ENCODE measurements at regions not wholly inside any gene's neighbourhood (a gene's known extent, or its start where the extent isn't known, plus 50 kb on each side); places are given as distances from the start of the nearest gene placed in this dataset.
"Not testable (repeated sequence)": the region's sequence is repeated elsewhere in the genome, so short reads cannot be mapped to it uniquely, and the experiment has no call there.

- not testable (repeated sequence) for H3K4me3 Mint-ChIP-seq, H3K9me3 Mint-ChIP-seq, H3K27ac Mint-ChIP-seq, H3K27me3 Mint-ChIP-seq, H3K36me3 Mint-ChIP-seq, ATAC-seq
- H3K4me1 Mint-ChIP-seq, result peaks cover 34% of the 10 kb centered on the region
Measured at GRCh38 chrY:7280151-7280740, 368.7 kb upstream of the AMELY start.

- peak overlapping the region; percentile 91 for H3K4me3 Mint-ChIP-seq
- H3K9me3 Mint-ChIP-seq, result no peaks in the 10 kb centered on the region
- H3K4me1 Mint-ChIP-seq, result peaks cover 25% of the 10 kb centered on the region
- no peak for ATAC-seq
- peak overlapping the region; percentile 75 for H3K27ac Mint-ChIP-seq
- H3K36me3 Mint-ChIP-seq, result no peaks in the 10 kb centered on the region
- no peaks in the 10 kb centered on the region for H3K27me3 Mint-ChIP-seq
Measured at GRCh38 chrY:7275751-7276150, 364.2 kb upstream of the AMELY start.

- ATAC-seq, result no peak
- no peaks in the 10 kb centered on the region for H3K9me3 Mint-ChIP-seq
- peak overlapping the region; percentile 91 for H3K4me3 Mint-ChIP-seq
- peaks cover 23% of the 10 kb centered on the region for H3K4me1 Mint-ChIP-seq
- H3K27ac Mint-ChIP-seq, result peak overlapping the region; percentile 75
- no peaks in the 10 kb centered on the region for H3K27me3 Mint-ChIP-seq
- H3K36me3 Mint-ChIP-seq, result no peaks in the 10 kb centered on the region
Measured at GRCh38 chrY:7275014-7275413, 363.5 kb upstream of the AMELY start.

- Mint-ChIP-seq H3K4me1 (peaks cover 18% of the 10 kb centered on the region), H3K4me3 (peak overlapping the region; percentile 91), H3K27me3 (no peaks in the 10 kb centered on the region), H3K9me3 (no peaks in the 10 kb centered on the region), H3K36me3 (no peaks in the 10 kb centered on the region), H3K27ac (peak overlapping the region; percentile 75)
- peak; percentile 37 for ATAC-seq
Measured at GRCh38 chrY:7274369-7274913, 362.9 kb upstream of the AMELY start.

- H3K27me3 Mint-ChIP-seq, result no peaks in the 10 kb centered on the region
- H3K4me1 Mint-ChIP-seq, result peaks cover 15% of the 10 kb centered on the region
- peak overlapping the region; percentile 93 for H3K4me3 Mint-ChIP-seq
- H3K27ac Mint-ChIP-seq, result peak overlapping the region; percentile 91
- no peaks in the 10 kb centered on the region for H3K9me3 Mint-ChIP-seq
- no peaks in the 10 kb centered on the region for H3K36me3 Mint-ChIP-seq
- peak; percentile 93 for ATAC-seq
Measured at GRCh38 chrY:7273587-7274203, 362.1 kb upstream of the AMELY start.

GRCh38 chrY:7272556-7273195 is 361.1 kb upstream of the AMELY start:
- peak; percentile 49 for ATAC-seq
- peak overlapping the region; percentile 91 for H3K27ac Mint-ChIP-seq
- no peaks in the 10 kb centered on the region for H3K27me3 Mint-ChIP-seq
- no peaks in the 10 kb centered on the region for H3K36me3 Mint-ChIP-seq
- H3K4me3 Mint-ChIP-seq, result peak overlapping the region; percentile 93
- peaks cover 15% of the 10 kb centered on the region for H3K4me1 Mint-ChIP-seq
- H3K9me3 Mint-ChIP-seq, result no peaks in the 10 kb centered on the region

GRCh38 chrY:7263773-7264172 is 352.2 kb upstream of the AMELY start:
- Mint-ChIP-seq H3K4me1 (no peaks in the 10 kb centered on the region), H3K4me3 (no peak overlapping the region), H3K27ac (no peak overlapping the region), H3K27me3 (no peaks in the 10 kb centered on the region), H3K9me3 (no peaks in the 10 kb centered on the region), H3K36me3 (no peaks in the 10 kb centered on the region)
- no peak for ATAC-seq

GRCh38 chrY:7262531-7262930 is 351.0 kb upstream of the AMELY start:
- Mint-ChIP-seq H3K4me1 (no peaks in the 10 kb centered on the region), H3K27ac (no peak overlapping the region), H3K9me3 (peaks cover 3% of the 10 kb centered on the region), H3K4me3 (no peak overlapping the region), H3K36me3 (no peaks in the 10 kb centered on the region), H3K27me3 (no peaks in the 10 kb centered on the region)
- ATAC-seq, result no peak

- no peak overlapping the region for H3K4me3 Mint-ChIP-seq
- H3K36me3 Mint-ChIP-seq, result no peaks in the 10 kb centered on the region
- H3K4me1 Mint-ChIP-seq, result no peaks in the 10 kb centered on the region
- peaks cover 6% of the 10 kb centered on the region for H3K27me3 Mint-ChIP-seq
- H3K9me3 Mint-ChIP-seq, result peaks cover 4% of the 10 kb centered on the region
- ATAC-seq, result no peak
- no peak overlapping the region for H3K27ac Mint-ChIP-seq
Measured at GRCh38 chrY:7261254-7261653, 349.7 kb upstream of the AMELY start.

- H3K4me1 Mint-ChIP-seq, result peaks cover 12% of the 10 kb centered on the region
- peaks cover 16% of the 10 kb centered on the region for H3K27me3 Mint-ChIP-seq
- H3K36me3 Mint-ChIP-seq, result no peaks in the 10 kb centered on the region
- peak; percentile 72 for ATAC-seq
- H3K9me3 Mint-ChIP-seq, result peaks cover 5% of the 10 kb centered on the region
- no peak overlapping the region for H3K4me3 Mint-ChIP-seq
- no peak overlapping the region for H3K27ac Mint-ChIP-seq
Measured at GRCh38 chrY:7240101-7240500, 328.5 kb upstream of the AMELY start.

GRCh38 chrY:7211971-7212370 is 300.4 kb upstream of the AMELY start:
- H3K27me3 Mint-ChIP-seq, result no peaks in the 10 kb centered on the region
- no peaks in the 10 kb centered on the region for H3K36me3 Mint-ChIP-seq
- H3K4me3 Mint-ChIP-seq, result no peak overlapping the region
- no peaks in the 10 kb centered on the region for H3K4me1 Mint-ChIP-seq
- ATAC-seq, result no peak
- no peaks in the 10 kb centered on the region for H3K9me3 Mint-ChIP-seq
- no peak overlapping the region for H3K27ac Mint-ChIP-seq

- Mint-ChIP-seq H3K27me3 (no peaks in the 10 kb centered on the region), H3K4me3 (no peak overlapping the region), H3K9me3 (no peaks in the 10 kb centered on the region), H3K4me1 (no peaks in the 10 kb centered on the region), H3K27ac (no peak overlapping the region), H3K36me3 (no peaks in the 10 kb centered on the region)
- no peak for ATAC-seq
Measured at GRCh38 chrY:7204456-7204855, 292.9 kb upstream of the AMELY start.

GRCh38 chrY:7182591-7182990 is 271.0 kb upstream of the AMELY start:
- Mint-ChIP-seq H3K9me3 (peaks cover 11% of the 10 kb centered on the region), H3K4me1 (no peaks in the 10 kb centered on the region), H3K27ac (no peak overlapping the region), H3K27me3 (no peaks in the 10 kb centered on the region), H3K36me3 (no peaks in the 10 kb centered on the region), H3K4me3 (no peak overlapping the region)
- ATAC-seq, result no peak

- Mint-ChIP-seq H3K4me3 (no peak overlapping the region), H3K4me1 (no peaks in the 10 kb centered on the region), H3K27ac (no peak overlapping the region), H3K9me3 (peaks cover 2% of the 10 kb centered on the region), H3K27me3 (no peaks in the 10 kb centered on the region), H3K36me3 (no peaks in the 10 kb centered on the region)
- no peak for ATAC-seq
Measured at GRCh38 chrY:7177631-7178030, 266.1 kb upstream of the AMELY start.

GRCh38 chrY:7169475-7169874 is 257.9 kb upstream of the AMELY start:
- H3K27ac Mint-ChIP-seq, result no peak overlapping the region
- H3K9me3 Mint-ChIP-seq, result peaks cover 3% of the 10 kb centered on the region
- H3K4me1 Mint-ChIP-seq, result no peaks in the 10 kb centered on the region
- H3K36me3 Mint-ChIP-seq, result no peaks in the 10 kb centered on the region
- ATAC-seq, result no peak
- H3K4me3 Mint-ChIP-seq, result no peak overlapping the region
- H3K27me3 Mint-ChIP-seq, result peaks cover 6% of the 10 kb centered on the region

- Mint-ChIP-seq H3K9me3 (no peaks in the 10 kb centered on the region), H3K36me3 (no peaks in the 10 kb centered on the region), H3K27me3 (no peaks in the 10 kb centered on the region), H3K27ac (no peak overlapping the region), H3K4me1 (no peaks in the 10 kb centered on the region), H3K4me3 (no peak overlapping the region)
- ATAC-seq, result no peak
Measured at GRCh38 chrY:7141477-7141876, 229.9 kb upstream of the AMELY start.
